CD14-positive monocyte (primary cell): ENCODE measurements at regions not wholly inside any gene's neighbourhood (a gene's known extent, or its start where the extent isn't known, plus 50 kb on each side); places are given as distances from the start of the nearest gene placed in this dataset.

Experiments used
- DNase-seq, 3 donors: peaks; one replicate each; pipeline ENCODE4 v3.0.0-alpha.2; 2011 to 2022
- H2AFZ ChIP-seq: 2 replicates; pipeline ENCODE4 v1.6.0; 2012; ENCODE audit warnings: mild to moderate bottlenecking, low read depth, low read length, inconsistent platforms; ENCODE audit not compliant: insufficient read depth, poor library complexity, severe bottlenecking
- H3K27ac ChIP-seq, 2 donors: 1 replicate in 1 of 2; 2 replicates in 1 of 2; pipeline ENCODE4 v1.5.1; 2012 to 2013; ENCODE audit warnings: low read length in 2 of 2, control low read depth in 1 of 2, inconsistent platforms in 1 of 2, low read depth in 1 of 2, mild to moderate bottlenecking in 1 of 2
- H3K27me3 ChIP-seq, 2 donors: one replicate each; pipeline versions ENCODE4 v1.6.0 to v1.6.1; 2011 to 2013; ENCODE audit warnings: low read length in 2 of 2; ENCODE audit not compliant: control insufficient read depth in 2 of 2, insufficient read depth in 2 of 2
- H3K36me3 ChIP-seq, 2 donors: replicated peaks in 1 of 2; 1 replicate in 1 of 2; 2 replicates in 1 of 2; pipeline versions ENCODE4 v1.5.1 to v1.6.1; 2012 to 2013; ENCODE audit warnings: low read length in 2 of 2, control low read depth in 1 of 2, inconsistent platforms in 1 of 2, mild to moderate bottlenecking in 1 of 2; ENCODE audit not compliant: insufficient read depth in 2 of 2, control insufficient read depth in 1 of 2
- H3K4me1 ChIP-seq, 2 donors: 1 replicate in 1 of 2; 2 replicates in 1 of 2; pipeline versions ENCODE4 v1.5.1 to v1.6.1; 2012 to 2013; ENCODE audit warnings: low read length in 2 of 2, control low read depth in 1 of 2, inconsistent platforms in 1 of 2, mild to moderate bottlenecking in 1 of 2, moderate library complexity in 1 of 2; ENCODE audit not compliant: insufficient read depth in 2 of 2, control insufficient read depth in 1 of 2
- H3K4me2 ChIP-seq: replicated peaks from 2 replicates; pipeline ENCODE3; 2012; ENCODE audit warnings: low read length, moderate library complexity, mild to moderate bottlenecking; ENCODE audit not compliant: poor library complexity, severe bottlenecking; ENCODE audit errors: extremely low read depth
- H3K4me3 ChIP-seq, 3 experiments: fragments of 200-600 bp in 1 of 3; sonication (generic) in 1 of 3; replicated peaks in 1 of 3; 1 replicate in 2 of 3; 2 replicates in 1 of 3; pipeline ENCODE4 v1.5.1; 2011 to 2013; ENCODE audit warnings: low read length in 3 of 3, mild to moderate bottlenecking in 3 of 3, control low read depth in 2 of 3, low read depth in 2 of 3, inconsistent platforms in 1 of 3, moderate library complexity in 1 of 3
- H3K79me2 ChIP-seq: 2 replicates; pipeline ENCODE4 v1.6.0; 2012; ENCODE audit warnings: mild to moderate bottlenecking, control low read depth, inconsistent platforms, low read length, moderate library complexity; ENCODE audit not compliant: insufficient read depth
- H3K9ac ChIP-seq: 2 replicates; pipeline ENCODE4 v1.6.0; 2017; ENCODE audit warnings: low read length, mild to moderate bottlenecking; ENCODE audit not compliant: insufficient read depth, poor library complexity, severe bottlenecking
- H3K9me3 ChIP-seq, 2 donors: replicated peaks in 1 of 2; 1 replicate in 1 of 2; 2 replicates in 1 of 2; pipeline versions ENCODE4 v1.5.1 to v1.6.1; 2012 to 2013; ENCODE audit warnings: low read length in 2 of 2, control low read depth in 1 of 2; ENCODE audit not compliant: control insufficient read depth in 1 of 2, insufficient read depth in 1 of 2
- H4K20me1 ChIP-seq: 2 replicates; pipeline ENCODE4 v1.6.0; 2012; ENCODE audit warnings: mild to moderate bottlenecking, low read length, control low read depth, moderate library complexity; ENCODE audit not compliant: insufficient read depth
- H3K27ac Mint-ChIP-seq, 7 donors: one replicate each; pipeline ENCODE4 v1.8.0; 2020; ENCODE audit warnings: mild to moderate bottlenecking in 7 of 7, mixed read lengths in 7 of 7, moderate library complexity in 6 of 7, inconsistent platforms in 2 of 7
- H3K27me3 Mint-ChIP-seq, 3 donors: one replicate each; pipeline ENCODE4 v1.8.0; 2021 to 2022; ENCODE audit warnings: low read depth in 3 of 3, mild to moderate bottlenecking in 3 of 3, mixed read lengths in 3 of 3, moderate library complexity in 3 of 3, inconsistent platforms in 1 of 3
- H3K36me3 Mint-ChIP-seq, 2 donors: one replicate each; pipeline ENCODE4 v1.8.0; 2020; ENCODE audit warnings: mixed read lengths in 2 of 2, inconsistent platforms in 1 of 2, mild to moderate bottlenecking in 1 of 2
- H3K4me1 Mint-ChIP-seq: one replicate; pipeline ENCODE4 v1.8.0; 2020; ENCODE audit warnings: mild to moderate bottlenecking, mixed read lengths
- H3K4me3 Mint-ChIP-seq, 2 donors: one replicate each; pipeline ENCODE4 v1.8.0; 2020; ENCODE audit warnings: mild to moderate bottlenecking in 2 of 2, mixed read lengths in 2 of 2, moderate library complexity in 1 of 2
- H3K9me3 Mint-ChIP-seq, 7 donors: one replicate each; pipeline ENCODE4 v1.8.0; 2020 to 2022; ENCODE audit warnings: mixed read lengths in 7 of 7, mild to moderate bottlenecking in 6 of 7, moderate library complexity in 6 of 7, inconsistent platforms in 2 of 7
- CTCF ChIP-seq: fragments of 200-600 bp; IDR thresholded peaks from one replicate; pipeline ENCODE4 v1.8.0; 2022; ENCODE audit warnings: antibody characterized with exemption, mild to moderate bottlenecking
- WGBS: methylation state at CpG from one replicate; pipeline ENCODE4 v1.1.5; 2013; ENCODE audit warnings: missing lambda C conversion rate; ENCODE audit not compliant: insufficient coverage; 5-methylcytosine and 5-hydroxymethylcytosine counted together
- intact Hi-C, 2 donors: fragments of 100-400 bp; cut with micrococcal nuclease; formaldehyde crosslinking; loops; one replicate each; pipeline versions ENCODE4 v1.15.0 to v1.15.1; 2023

- no peak overlapping the region for H3K4me2 ChIP-seq
- no peaks in the 10 kb centered on the region for H3K36me3 Mint-ChIP-seq
- no peaks in the 10 kb centered on the region for H3K9me3 Mint-ChIP-seq
Observed at GRCh38 chr16:65309354-65309753, 187.5 kb upstream of the CDH11 start.

GRCh38 chr16:65308506-65308905 is 186.6 kb upstream of the CDH11 start:
- no peaks in the 10 kb centered on the region for H3K9me3 Mint-ChIP-seq
- Histone ChIP-seq H3K9me3 (no peaks in the 10 kb centered on the region), H3K4me2 (no peak overlapping the region), H3K27ac (no peak overlapping the region), H3K4me3 (no peak overlapping the region), H3K36me3 (no peaks in the 10 kb centered on the region), H3K9ac (no peak overlapping the region), H4K20me1 (no peaks in the 10 kb centered on the region), H3K4me1 (no peaks in the 10 kb centered on the region), H2AFZ (no peak overlapping the region), H3K27me3 (no peaks in the 10 kb centered on the region), H3K79me2 (no peaks in the 10 kb centered on the region)
- no peak overlapping the region for H3K27ac Mint-ChIP-seq
- intact Hi-C loops, result no loop called here
- no CpG with 5 or more reads among the region's 2 CpGs for WGBS
- H3K4me1 Mint-ChIP-seq, result no peaks in the 10 kb centered on the region
- H3K4me3 Mint-ChIP-seq, result no peak overlapping the region
- no peaks in the 10 kb centered on the region for H3K36me3 Mint-ChIP-seq
- H3K27me3 Mint-ChIP-seq, result peaks cover 0 to 4% (median 0%) of the 10 kb centered on the region in 3 donors
- no peak for TF ChIP-seq CTCF
- no peak for DNase-seq

More at GRCh38 chr16:65309354-65309753, 187.5 kb upstream of the CDH11 start:
- no peak for TF ChIP-seq CTCF
- Histone ChIP-seq H3K9me3 (no peaks in the 10 kb centered on the region), H3K79me2 (no peaks in the 10 kb centered on the region), H3K4me3 (no peak overlapping the region), H3K27me3 (no peaks in the 10 kb centered on the region), H3K4me1 (no peaks in the 10 kb centered on the region), H4K20me1 (no peaks in the 10 kb centered on the region), H3K9ac (no peak overlapping the region), H3K27ac (no peak overlapping the region), H2AFZ (no peak overlapping the region), H3K36me3 (no peaks in the 10 kb centered on the region)
- Mint-ChIP-seq H3K27ac (no peak overlapping the region), H3K4me3 (no peak overlapping the region), H3K4me1 (no peaks in the 10 kb centered on the region), H3K27me3 (peaks cover 0 to 4% (median 0%) of the 10 kb centered on the region in 3 donors)
- 94% methylated on average over 2 of the region's 4 CpGs for WGBS
- intact Hi-C loops, result no loop called here
- no peak for DNase-seq
